ENCODE measurements at regions not wholly inside any gene's neighbourhood (a gene's known extent, or its start where the extent isn't known, plus 50 kb on each side); places are given as distances from the start of the nearest gene placed in this dataset.

- intact Hi-C loops (cut with DNase I) = no loop called here
- no peak for DNase-seq (ENCODE audit: low spot score)
Measured at GRCh38 chr1:67883069-67883468, 49.8 kb upstream of the GNG12 start.
